Psoas muscle (tissue), 7 donors: ENCODE measurements at regions not wholly inside any gene's neighbourhood (a gene's known extent, or its start where the extent isn't known, plus 50 kb on each side); places are given as distances from the start of the nearest gene placed in this dataset.

Source experiments
- ATAC-seq, 4 donors: fragments of 200-7000 bp; cut with Tn5 transposase; one replicate each; pipeline ENCODE4 v1.9.1; 2020; ENCODE audit warnings: moderate library complexity in 3 of 4, mild to moderate bottlenecking in 2 of 4
- DNase-seq, 2 donors: peaks; one replicate each; pipeline ENCODE4 v3.0.0-alpha.2; 2020
- H3K27ac ChIP-seq: fragments of 200-600 bp; one replicate; pipeline ENCODE4 v1.8.0; 2022
- H3K27me3 ChIP-seq, 3 donors: fragments of 200-600 bp in 1 of 3; one replicate each; pipeline versions ENCODE4 v1.6.1 to v1.8.0; 2013 to 2022; ENCODE audit warnings: low read length in 2 of 3, mild to moderate bottlenecking in 2 of 3, moderate library complexity in 1 of 3; ENCODE audit not compliant: insufficient read depth in 3 of 3
- H3K36me3 ChIP-seq, 2 donors: fragments of 200-600 bp in 1 of 2; one replicate each; pipeline versions ENCODE4 v1.6.1 to v1.8.0; 2013 to 2022; ENCODE audit warnings: low read depth in 1 of 2, mild to moderate bottlenecking in 1 of 2, moderate library complexity in 1 of 2; ENCODE audit not compliant: insufficient read depth in 1 of 2
- H3K4me1 ChIP-seq: fragments of 200-600 bp; one replicate; pipeline ENCODE4 v1.8.0; 2022
- H3K4me3 ChIP-seq: fragments of 200-600 bp; one replicate; pipeline ENCODE4 v1.8.0; 2022; ENCODE audit warnings: mild to moderate bottlenecking
- H3K9me3 ChIP-seq: fragments of 200-600 bp; one replicate; pipeline ENCODE4 v1.8.0; 2022
- CTCF ChIP-seq: fragments of 200-600 bp; IDR thresholded peaks from one replicate; pipeline ENCODE4 v1.8.0; 2022; ENCODE audit warnings: antibody characterized with exemption
- WGBS, 3 donors: extraction: QIAGEN DNeasy Blood & Tissue Kit; methylation state at CpG; one replicate each; pipeline versions ENCODE4 v1.1.6 to v1.1.7; 2013; 5-methylcytosine and 5-hydroxymethylcytosine counted together
- intact Hi-C, 2 donors: fragments of 100-400 bp; cut with DNase I; formaldehyde crosslinking; loops; one replicate each; pipeline versions ENCODE4 v1.11.0 to v1.14.2; 2022
- donor health status: healthy with polysubstance abuse.
- donor health status: DM: no; HTN: no; CAD: no; lungs with moderate emphysema.
- donor health status: Bipolar disorder and iron deficiency.
- donor health status: healthy.
- donor health status: DM: yes; HTN: yes; CAD: no.
- donor health status: DM: no; HTN: no; CAD: no.
- donor health status: DM: yes; HTN: yes; CAD: no.

- H3K36me3 ChIP-seq, result no peaks in the 10 kb centered on the region
- H3K9me3 ChIP-seq, result no peaks in the 10 kb centered on the region
- ATAC-seq (no peak), DNase-seq (no peak)
- no peak overlapping the region for H3K27ac ChIP-seq
- H3K4me1 ChIP-seq, result no peaks in the 10 kb centered on the region
- 57 to 65% (median 61%) methylated on average over 2 of the region's 2 CpGs for WGBS, 3 donors
- intact Hi-C loops, result no loop called here
- no peak for TF ChIP-seq CTCF
- no peaks in the 10 kb centered on the region for H3K27me3 ChIP-seq
- no peak overlapping the region for H3K4me3 ChIP-seq
Observed at GRCh38 chr21:16071761-16072160, 342.0 kb downstream of the USP25 start.

DNA sequence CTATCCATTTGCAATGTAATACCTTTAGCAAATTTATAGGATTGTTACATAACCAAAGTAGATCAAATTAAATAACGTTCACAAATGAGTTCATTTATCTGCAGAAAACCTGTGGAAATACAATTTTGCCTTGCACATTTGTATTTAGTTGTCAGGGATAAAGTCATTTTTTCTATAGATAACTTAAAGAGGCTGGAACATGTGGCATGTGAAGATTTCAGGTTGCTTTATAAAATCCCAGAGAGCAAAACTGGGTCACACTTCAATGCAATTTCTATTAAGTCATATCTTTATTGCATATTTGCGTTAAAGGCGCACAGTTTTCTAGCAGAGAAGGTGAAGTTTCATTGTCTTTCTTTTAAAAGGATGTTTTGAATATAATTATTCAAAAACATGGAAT, 342.4 kb downstream of the USP25 start:
- intact Hi-C loops, result no loop called here
- Histone ChIP-seq H3K4me1 (no peaks in the 10 kb centered on the region), H3K27ac (no peak overlapping the region), H3K36me3 (no peaks in the 10 kb centered on the region), H3K9me3 (no peaks in the 10 kb centered on the region), H3K4me3 (no peak overlapping the region), H3K27me3 (no peaks in the 10 kb centered on the region)
- TF ChIP-seq CTCF, result no peak
- WGBS, 3 donors, result 90 to 93% (median 92%) methylated on average over 3 of the region's 3 CpGs
- ATAC-seq (no peak), DNase-seq (no peak)

DNA sequence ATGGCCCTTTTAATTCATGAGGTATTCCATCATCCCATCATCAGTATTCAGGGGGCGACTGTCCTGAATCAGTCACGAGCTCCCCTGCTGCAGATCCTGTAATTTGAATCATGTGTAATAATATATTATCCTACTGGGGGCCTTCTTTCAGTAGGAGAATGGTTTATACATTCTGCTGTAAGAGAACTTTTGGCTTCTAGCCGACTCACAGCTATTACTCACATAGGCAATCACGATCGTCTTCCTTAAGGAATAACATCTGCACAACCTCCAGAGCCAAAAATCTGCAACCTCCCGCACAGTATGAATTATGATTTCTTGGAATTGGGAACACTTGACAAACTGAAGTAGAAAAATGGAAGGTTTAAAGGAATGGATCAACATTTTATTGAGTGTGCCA, 343.0 kb downstream of the USP25 start:
- no peak for TF ChIP-seq CTCF
- H3K9me3 ChIP-seq, result no peaks in the 10 kb centered on the region
- 42 to 54% (median 42%) methylated on average over 6 of the region's 6 CpGs for WGBS, 3 donors
- no peak for DNase-seq
- no peak overlapping the region for H3K27ac ChIP-seq
- no peak overlapping the region for H3K4me3 ChIP-seq
- no peaks in the 10 kb centered on the region for H3K27me3 ChIP-seq
- H3K4me1 ChIP-seq, result no peaks in the 10 kb centered on the region
- no peaks in the 10 kb centered on the region for H3K36me3 ChIP-seq
- ATAC-seq, result no peak
- intact Hi-C loops, result no loop called here

- ATAC-seq (no peak), DNase-seq (no peak)
- 47 to 58% (median 55%) methylated on average over 2 of the region's 2 CpGs for WGBS, 3 donors
- no peaks in the 10 kb centered on the region for H3K9me3 ChIP-seq
- H3K27me3 ChIP-seq, result no peaks in the 10 kb centered on the region
- no peak overlapping the region for H3K27ac ChIP-seq
- intact Hi-C loops, result no loop called here
- no peaks in the 10 kb centered on the region for H3K4me1 ChIP-seq
- no peak for TF ChIP-seq CTCF
- H3K36me3 ChIP-seq, result no peaks in the 10 kb centered on the region
- no peak overlapping the region for H3K4me3 ChIP-seq
Observed at GRCh38 chr21:16073586-16073985, 343.8 kb downstream of the USP25 start.

DNA sequence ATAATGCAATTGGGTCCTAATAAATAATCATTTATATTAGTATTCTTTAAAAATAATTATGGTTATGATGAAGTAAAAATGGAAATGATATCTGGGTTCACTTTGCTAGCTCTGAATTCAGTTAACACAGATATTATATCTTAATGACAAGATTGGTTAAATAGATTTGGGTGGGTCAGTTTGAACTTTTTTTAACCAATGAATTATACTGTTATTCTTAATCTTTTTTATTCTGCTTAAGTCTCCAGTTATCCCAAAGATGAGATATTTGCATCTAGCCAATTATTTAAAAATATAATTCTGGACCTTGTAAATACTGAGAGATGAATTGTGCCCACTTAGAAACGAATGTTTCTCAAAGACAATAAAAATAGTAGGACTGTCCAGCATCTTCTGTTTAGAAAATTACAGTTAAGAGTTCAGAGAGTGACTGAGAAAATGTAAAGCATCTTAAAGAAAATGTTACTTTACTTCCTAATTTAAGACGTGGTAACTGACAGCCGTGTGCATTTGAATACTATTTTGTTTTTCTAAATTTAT, 345.2 kb downstream of the USP25 start:
- H3K27ac ChIP-seq, result no peak overlapping the region
- no peaks in the 10 kb centered on the region for H3K9me3 ChIP-seq
- 81 to 90% (median 86%) methylated on average over 3 of the region's 3 CpGs for WGBS, 3 donors
- no peak for ATAC-seq
- H3K27me3 ChIP-seq, result no peaks in the 10 kb centered on the region
- H3K4me1 ChIP-seq, result no peaks in the 10 kb centered on the region
- H3K4me3 ChIP-seq, result no peak overlapping the region
- DNase-seq, result no peak
- no peaks in the 10 kb centered on the region for H3K36me3 ChIP-seq
- no peak for TF ChIP-seq CTCF
- intact Hi-C loops, result no loop called here
